Aorta (tissue), 5 donors: ENCODE measurements at regions not wholly inside any gene's neighbourhood (a gene's known extent, or its start where the extent isn't known, plus 50 kb on each side); places are given as distances from the start of the nearest gene placed in this dataset.

Experiments
- ATAC-seq: fragments of 200-7000 bp; cut with Tn5 transposase; one replicate; pipeline ENCODE4 v1.9.1; 2022; ENCODE audit warnings: moderate library complexity; ENCODE audit not compliant: low FRiP score
- DNase-seq, 2 donors: peaks; one replicate each; pipeline ENCODE4 v3.0.0-alpha.2; 2020
- H3K27ac ChIP-seq, 2 donors: one replicate each; pipeline ENCODE4 v1.5.1; 2013; ENCODE audit warnings: low read length in 2 of 2, mild to moderate bottlenecking in 2 of 2, moderate library complexity in 2 of 2, control low read depth in 1 of 2, inconsistent platforms in 1 of 2, low read depth in 1 of 2
- H3K27me3 ChIP-seq, 2 donors: one replicate each; pipeline ENCODE4 v1.6.1; 2013; ENCODE audit warnings: control low read depth in 1 of 2, low read length in 1 of 2, mild to moderate bottlenecking in 1 of 2, moderate library complexity in 1 of 2; ENCODE audit not compliant: insufficient read depth in 2 of 2, control insufficient read depth in 1 of 2
- H3K36me3 ChIP-seq, 2 donors: one replicate each; pipeline ENCODE4 v1.6.1; 2013; ENCODE audit warnings: control low read depth in 1 of 2, low read length in 1 of 2, mild to moderate bottlenecking in 1 of 2; ENCODE audit not compliant: insufficient read depth in 2 of 2, control insufficient read depth in 1 of 2
- H3K4me1 ChIP-seq, 2 donors: one replicate each; pipeline ENCODE4 v1.6.1; 2013; ENCODE audit warnings: low read length in 2 of 2, control low read depth in 1 of 2, mild to moderate bottlenecking in 1 of 2, moderate library complexity in 1 of 2; ENCODE audit not compliant: insufficient read depth in 2 of 2, control insufficient read depth in 1 of 2
- H3K4me3 ChIP-seq, 2 donors: one replicate each; pipeline ENCODE4 v1.5.1; 2013; ENCODE audit warnings: low read length in 2 of 2, control low read depth in 1 of 2, mild to moderate bottlenecking in 1 of 2
- H3K9me3 ChIP-seq: one replicate; pipeline ENCODE4 v1.6.1; 2013; ENCODE audit warnings: mild to moderate bottlenecking, low read length; ENCODE audit not compliant: control insufficient read depth
- WGBS, 2 donors: extraction: QIAGEN DNeasy Blood & Tissue Kit; methylation state at CpG; one replicate each; pipeline ENCODE4 v1.1.7; 2013; 5-methylcytosine and 5-hydroxymethylcytosine counted together
- intact Hi-C, 2 donors: fragments of 100-400 bp; cut with DNase I; formaldehyde crosslinking; loops; one replicate each; pipeline versions ENCODE4 v1.14.2 to v1.15.0; 2022
- donor health status: healthy with polysubstance abuse.
- donor health status: Bipolar disorder and iron deficiency.
- donor health status: DM: no; HTN: no; CAD: no.
- donor health status: DM: no; HTN: no; CAD: no.
- donor health status: DM: yes; HTN: yes; CAD: no.

- Histone ChIP-seq H3K9me3 (no peaks in the 10 kb centered on the region), H3K4me1 (peaks cover 6 to 11% of the 10 kb centered on the region in 2 donors), H3K27ac (peak overlapping the region in 1 of 2 donors; percentile 25), H3K27me3 (no peaks in the 10 kb centered on the region), H3K36me3 (no peaks in the 10 kb centered on the region), H3K4me3 (no peak overlapping the region)
- ATAC-seq, result no peak
- 67 to 69% methylated on average over 2 of the region's 2 CpGs for WGBS, 2 donors
- DNase-seq, result no peak
- intact Hi-C loops, result loop anchor here (5.0 kb wide), 2 partner anchors 69 to 279 kb away; no protein-coding TSS in a partner anchor
Measured at GRCh38 chr7:32161708-32162107, 91.5 kb upstream of the PDE1C start.

GRCh38 chr7:32158751-32159745 is 88.8 kb upstream of the PDE1C start:
- no peak for ATAC-seq
- Histone ChIP-seq H3K27me3 (no peaks in the 10 kb centered on the region), H3K4me1 (peaks cover 6 to 11% of the 10 kb centered on the region in 2 donors), H3K4me3 (no peak overlapping the region), H3K27ac (no peak overlapping the region), H3K36me3 (no peaks in the 10 kb centered on the region), H3K9me3 (no peaks in the 10 kb centered on the region)
- intact Hi-C loops, result no loop called here
- DNase-seq, result no peak
- WGBS, 2 donors, result 91 to 93% methylated on average over 4 of the region's 4 CpGs

- H3K4me1 ChIP-seq, result peaks cover 6 to 11% of the 10 kb centered on the region in 2 donors
- H3K27ac ChIP-seq, result no peak overlapping the region
- no peaks in the 10 kb centered on the region for H3K9me3 ChIP-seq
- no peaks in the 10 kb centered on the region for H3K36me3 ChIP-seq
- WGBS, 2 donors, result 73 to 74% methylated on average over 5 of the region's 5 CpGs
- DNase-seq (no peak), ATAC-seq (no peak)
- H3K4me3 ChIP-seq, result no peak overlapping the region
- H3K27me3 ChIP-seq, result no peaks in the 10 kb centered on the region
- intact Hi-C loops, result no loop called here
Measured at GRCh38 chr7:32158076-32158475, 87.9 kb upstream of the PDE1C start.

GRCh38 chr7:32155712-32156111 is 85.5 kb upstream of the PDE1C start:
- Histone ChIP-seq H3K4me3 (no peak overlapping the region), H3K4me1 (no peaks in the 10 kb centered on the region), H3K36me3 (no peaks in the 10 kb centered on the region), H3K9me3 (no peaks in the 10 kb centered on the region), H3K27ac (no peak overlapping the region), H3K27me3 (no peaks in the 10 kb centered on the region)
- WGBS, 2 donors, result 89 to 93% methylated on average over 2 of the region's 2 CpGs
- DNase-seq (no peak), ATAC-seq (no peak)
- intact Hi-C loops, result no loop called here

- intact Hi-C loops, result no loop called here
- 20 to 24% methylated on average over 3 of the region's 3 CpGs for WGBS, 2 donors
- no peak overlapping the region for H3K27ac ChIP-seq
- DNase-seq (peak; percentile 80 to 85), ATAC-seq (peak; percentile 66)
- H3K4me3 ChIP-seq, result no peak overlapping the region
- no peaks in the 10 kb centered on the region for H3K9me3 ChIP-seq
- no peaks in the 10 kb centered on the region for H3K4me1 ChIP-seq
- no peaks in the 10 kb centered on the region for H3K36me3 ChIP-seq
- no peaks in the 10 kb centered on the region for H3K27me3 ChIP-seq
Measured at GRCh38 chr7:32154797-32155196, 84.6 kb upstream of the PDE1C start.

GRCh38 chr7:32153006-32153405 is 82.8 kb upstream of the PDE1C start:
- H3K4me3 ChIP-seq, result no peak overlapping the region
- DNase-seq (no peak), ATAC-seq (no peak)
- no peaks in the 10 kb centered on the region for H3K9me3 ChIP-seq
- H3K36me3 ChIP-seq, result no peaks in the 10 kb centered on the region
- 69 to 83% methylated on average over 4 of the region's 4 CpGs for WGBS, 2 donors
- no peak overlapping the region for H3K27ac ChIP-seq
- intact Hi-C loops, result no loop called here
- no peaks in the 10 kb centered on the region for H3K27me3 ChIP-seq
- no peaks in the 10 kb centered on the region for H3K4me1 ChIP-seq

GRCh38 chr7:32152576-32152975 is 82.4 kb upstream of the PDE1C start:
- ATAC-seq, result no peak
- 80 to 87% methylated on average over 3 of the region's 3 CpGs for WGBS, 2 donors
- intact Hi-C loops, result no loop called here
- no peak overlapping the region for H3K4me3 ChIP-seq
- no peaks in the 10 kb centered on the region for H3K27me3 ChIP-seq
- DNase-seq, result no peak
- H3K4me1 ChIP-seq, result no peaks in the 10 kb centered on the region
- no peaks in the 10 kb centered on the region for H3K9me3 ChIP-seq
- no peak overlapping the region for H3K27ac ChIP-seq
- H3K36me3 ChIP-seq, result no peaks in the 10 kb centered on the region

GRCh38 chr7:32150589-32150988 is 80.4 kb upstream of the PDE1C start:
- Histone ChIP-seq H3K9me3 (peaks cover 4% of the 10 kb centered on the region), H3K4me3 (no peak overlapping the region), H3K27ac (no peak overlapping the region), H3K4me1 (no peaks in the 10 kb centered on the region), H3K27me3 (no peaks in the 10 kb centered on the region), H3K36me3 (no peaks in the 10 kb centered on the region)
- DNase-seq (no peak), ATAC-seq (no peak)
- WGBS, 2 donors, result 82 to 85% methylated on average over 2 of the region's 2 CpGs
- intact Hi-C loops, result no loop called here

GRCh38 chr7:32150039-32150438 is 79.8 kb upstream of the PDE1C start:
- 83 to 96% methylated on average over 3 of the region's 3 CpGs for WGBS, 2 donors
- no peaks in the 10 kb centered on the region for H3K4me1 ChIP-seq
- H3K27ac ChIP-seq, result no peak overlapping the region
- no peak overlapping the region for H3K4me3 ChIP-seq
- DNase-seq, result no peak
- H3K9me3 ChIP-seq, result peaks cover 4% of the 10 kb centered on the region
- no peaks in the 10 kb centered on the region for H3K27me3 ChIP-seq
- no peak for ATAC-seq
- H3K36me3 ChIP-seq, result no peaks in the 10 kb centered on the region
- intact Hi-C loops, result no loop called here
